Astrocyte (in vitro differentiated cells and primary cell): ENCODE measurements at regions not wholly inside any gene's neighbourhood (a gene's known extent, or its start where the extent isn't known, plus 50 kb on each side); places are given as distances from the start of the nearest gene placed in this dataset.

Experiments
- CTCF ChIP-seq: IDR thresholded peaks from 2 replicates; pipeline ENCODE4 v1.5.1; 2011; ENCODE audit warnings: low read depth, mild to moderate bottlenecking, inconsistent platforms, low read length, moderate library complexity; ENCODE audit not compliant: insufficient read depth
- EZH2 ChIP-seq: IDR thresholded peaks from 2 replicates; pipeline ENCODE4 v1.6.1; 2012; ENCODE audit warnings: mild to moderate bottlenecking, low read length, inconsistent platforms; ENCODE audit not compliant: insufficient read depth

- TF ChIP-seq CTCF (no peak), EZH2 (no peak)
Observed at GRCh38 chr1:99595441-99595840, 50.5 kb upstream of the PALMD start.
